DOHH2 (cell line): ENCODE measurements at regions not wholly inside any gene's neighbourhood (a gene's known extent, or its start where the extent isn't known, plus 50 kb on each side); places are given as distances from the start of the nearest gene placed in this dataset.

Experiments used
- EZH2phosphoT487 ChIP-seq: fragments of 200-600 bp; sonication (generic); IDR thresholded peaks from 2 replicates; pipeline ENCODE4 v1.6.1; 2017; ENCODE audit warnings: borderline replicate concordance, mild to moderate bottlenecking, antibody characterized with exemption, low read length, moderate library complexity, mixed read lengths
- TF ChIP-seq, protein P1 (sequence below): fragments of 200-600 bp; sonication (generic); IDR thresholded peaks from one replicate; pipeline ENCODE4 v1.5.1; 2014; ENCODE audit warnings: antibody characterized with exemption, mild to moderate bottlenecking, low read depth, low read length; ENCODE audit not compliant: poor library complexity, severe bottlenecking

DNA sequence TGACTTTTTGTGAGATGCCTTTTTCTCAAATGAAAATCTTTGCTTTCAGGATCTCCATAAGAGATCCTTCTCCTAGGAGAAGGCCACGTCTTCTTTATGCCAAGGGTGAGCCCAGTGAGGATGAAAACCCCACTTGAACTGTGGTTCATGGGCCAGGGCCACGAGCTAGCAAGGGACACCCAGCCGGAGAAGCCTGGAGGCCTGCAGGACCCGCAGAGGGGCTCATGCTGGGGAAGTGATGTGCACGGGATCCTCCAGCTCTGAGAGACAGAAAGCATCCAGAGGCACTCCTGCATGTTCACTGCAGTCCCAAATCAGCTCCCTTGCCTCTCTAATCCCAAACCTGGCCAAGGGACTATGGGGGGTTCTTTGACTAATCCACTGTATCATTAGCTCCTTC lies 168.9 kb downstream of the UQCRFS1 start:
- TF ChIP-seq, protein P1, sequence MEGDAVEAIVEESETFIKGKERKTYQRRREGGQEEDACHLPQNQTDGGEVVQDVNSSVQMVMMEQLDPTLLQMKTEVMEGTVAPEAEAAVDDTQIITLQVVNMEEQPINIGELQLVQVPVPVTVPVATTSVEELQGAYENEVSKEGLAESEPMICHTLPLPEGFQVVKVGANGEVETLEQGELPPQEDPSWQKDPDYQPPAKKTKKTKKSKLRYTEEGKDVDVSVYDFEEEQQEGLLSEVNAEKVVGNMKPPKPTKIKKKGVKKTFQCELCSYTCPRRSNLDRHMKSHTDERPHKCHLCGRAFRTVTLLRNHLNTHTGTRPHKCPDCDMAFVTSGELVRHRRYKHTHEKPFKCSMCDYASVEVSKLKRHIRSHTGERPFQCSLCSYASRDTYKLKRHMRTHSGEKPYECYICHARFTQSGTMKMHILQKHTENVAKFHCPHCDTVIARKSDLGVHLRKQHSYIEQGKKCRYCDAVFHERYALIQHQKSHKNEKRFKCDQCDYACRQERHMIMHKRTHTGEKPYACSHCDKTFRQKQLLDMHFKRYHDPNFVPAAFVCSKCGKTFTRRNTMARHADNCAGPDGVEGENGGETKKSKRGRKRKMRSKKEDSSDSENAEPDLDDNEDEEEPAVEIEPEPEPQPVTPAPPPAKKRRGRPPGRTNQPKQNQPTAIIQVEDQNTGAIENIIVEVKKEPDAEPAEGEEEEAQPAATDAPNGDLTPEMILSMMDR, result no peak
- no peak for TF ChIP-seq EZH2phosphoT487
